ENCODE measurements at regions not wholly inside any gene's neighbourhood (a gene's known extent, or its start where the extent isn't known, plus 50 kb on each side); places are given as distances from the start of the nearest gene placed in this dataset.

DNA sequence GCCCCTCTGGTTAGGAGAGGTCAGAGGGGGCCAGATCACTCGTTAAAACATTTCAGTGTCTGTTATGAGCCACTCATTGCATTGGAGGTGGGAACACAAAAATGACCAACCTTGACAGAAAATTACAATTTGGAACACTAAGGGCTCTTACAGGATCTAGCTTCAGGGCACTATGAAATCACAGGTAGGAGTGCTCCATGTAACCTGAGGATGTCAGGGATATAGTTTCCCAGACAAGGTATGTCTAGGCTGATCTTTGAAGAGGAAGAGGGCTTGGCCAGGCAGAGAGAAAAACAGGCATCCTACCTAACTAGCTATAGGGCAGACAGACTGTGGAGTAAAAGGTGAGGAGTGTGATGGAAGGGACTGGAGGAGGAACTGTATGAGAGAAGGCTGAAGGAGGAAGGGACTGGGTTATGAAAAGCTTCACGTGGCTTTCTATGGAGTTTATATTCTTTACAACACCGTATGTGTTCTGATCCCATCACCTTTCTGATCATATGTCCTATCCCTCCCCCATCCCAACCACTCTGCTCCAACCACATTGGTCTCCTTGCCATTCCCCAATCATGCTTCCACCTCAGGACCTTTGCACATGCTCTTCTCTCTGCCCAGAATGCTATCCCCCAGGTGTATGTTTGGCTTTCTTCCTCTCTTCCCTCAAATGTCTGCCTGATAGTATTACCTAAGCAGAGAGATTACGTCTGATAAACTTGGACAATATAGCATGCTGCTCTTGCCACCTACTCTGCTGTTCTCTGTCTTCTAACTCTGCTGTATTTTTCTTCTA, 88.2 kb downstream of the CCR1 start:
- no peak for DNase-seq
- Histone ChIP-seq H3K9me3 (ENCODE audit: low read length) (no peaks in the 10 kb centered on the region), H3K27ac (ENCODE audit: low read length) (no peak overlapping the region), H3K4me2 (ENCODE audit: low read depth, low read length, poor library complexity, severe bottlenecking) (no peak overlapping the region), H3K79me2 (ENCODE audit: low read length) (no peaks in the 10 kb centered on the region), H4K20me1 (ENCODE audit: insufficient read depth, low read depth, low read length) (no peaks in the 10 kb centered on the region), H3K27me3 (ENCODE audit: low read length) (no peaks in the 10 kb centered on the region), H2AFZ (ENCODE audit: low read length) (no peak overlapping the region), H3K9ac (ENCODE audit: low read length) (no peak overlapping the region), H3K36me3 (ENCODE audit: insufficient read depth, low read length) (no peaks in the 10 kb centered on the region), H3K4me3 (ENCODE audit: low read length) (no peak overlapping the region), H3K9me2 (replicated peaks; ENCODE audit: insufficient read depth, low read length) (no peaks in the 10 kb centered on the region), H3K4me1 (ENCODE audit: low read length) (peaks cover 17% of the 10 kb centered on the region)

DNA sequence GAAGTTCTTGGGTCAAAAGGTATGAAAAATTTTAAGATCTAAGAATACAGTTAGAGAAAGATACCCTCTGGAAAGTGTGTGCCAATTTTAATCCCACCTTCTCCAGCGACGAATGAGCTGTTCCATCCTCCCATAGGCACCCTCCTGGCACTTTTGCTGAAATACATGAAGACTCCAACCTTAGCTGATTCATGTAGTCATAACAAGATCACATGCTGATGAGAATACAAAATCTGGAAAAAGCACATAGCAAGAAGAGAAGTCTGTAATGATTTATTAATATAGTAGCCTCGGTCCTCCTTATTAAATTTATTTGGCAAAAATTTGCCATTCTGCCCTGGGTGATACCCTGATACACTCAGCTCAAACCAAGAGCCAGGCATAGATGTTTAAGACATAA, 88.9 kb downstream of the CCR1 start:
- no peaks in the 10 kb centered on the region for H3K79me2 ChIP-seq (ENCODE audit: low read length)
- no peaks in the 10 kb centered on the region for H3K36me3 ChIP-seq (ENCODE audit: insufficient read depth, low read length)
- no peak overlapping the region for H3K9ac ChIP-seq (ENCODE audit: low read length)
- no peaks in the 10 kb centered on the region for H4K20me1 ChIP-seq (ENCODE audit: insufficient read depth, low read depth, low read length)
- peaks cover 17% of the 10 kb centered on the region for H3K4me1 ChIP-seq (ENCODE audit: low read length)
- no peaks in the 10 kb centered on the region for H3K27me3 ChIP-seq (ENCODE audit: low read length)
- H3K4me2 ChIP-seq (ENCODE audit: low read depth, low read length, poor library complexity, severe bottlenecking), result no peak overlapping the region
- H3K9me2 ChIP-seq (replicated peaks; ENCODE audit: insufficient read depth, low read length), result no peaks in the 10 kb centered on the region
- no peaks in the 10 kb centered on the region for H3K9me3 ChIP-seq (ENCODE audit: low read length)
- DNase-seq, result no peak
- H3K4me3 ChIP-seq (ENCODE audit: low read length), result no peak overlapping the region
- no peak overlapping the region for H3K27ac ChIP-seq (ENCODE audit: low read length)
- H2AFZ ChIP-seq (ENCODE audit: low read length), result no peak overlapping the region

DNA sequence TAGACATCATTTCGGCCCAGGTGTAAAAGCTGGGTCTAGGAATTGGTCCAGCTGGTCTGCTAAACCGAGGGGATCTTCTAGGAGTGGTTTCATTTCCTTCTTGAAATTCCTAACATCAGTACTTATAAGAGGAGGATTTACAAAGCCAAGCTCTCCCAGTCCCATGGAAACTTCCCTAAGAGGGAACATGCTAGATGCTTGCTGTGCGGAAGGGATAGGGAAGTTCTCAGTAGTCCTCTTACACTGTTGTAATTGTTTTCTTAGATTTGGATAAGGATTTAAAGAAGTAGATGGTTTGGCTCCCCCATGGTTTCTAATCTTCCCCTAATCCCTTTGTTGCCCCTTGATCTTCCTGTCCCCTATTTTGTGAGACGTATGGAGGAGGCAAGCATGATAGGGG, 89.7 kb upstream of the XCR1 start:
- Histone ChIP-seq H4K20me1 (ENCODE audit: insufficient read depth, low read depth, low read length) (no peaks in the 10 kb centered on the region), H3K36me3 (ENCODE audit: insufficient read depth, low read length) (no peaks in the 10 kb centered on the region), H3K79me2 (ENCODE audit: low read length) (no peaks in the 10 kb centered on the region), H2AFZ (ENCODE audit: low read length) (no peak overlapping the region), H3K27me3 (ENCODE audit: low read length) (no peaks in the 10 kb centered on the region), H3K9me2 (replicated peaks; ENCODE audit: insufficient read depth, low read length) (no peaks in the 10 kb centered on the region), H3K4me3 (ENCODE audit: low read length) (no peak overlapping the region), H3K27ac (ENCODE audit: low read length) (no peak overlapping the region), H3K4me1 (ENCODE audit: low read length) (peaks cover 11% of the 10 kb centered on the region), H3K9me3 (ENCODE audit: low read length) (no peaks in the 10 kb centered on the region), H3K4me2 (ENCODE audit: low read depth, low read length, poor library complexity, severe bottlenecking) (no peak overlapping the region), H3K9ac (ENCODE audit: low read length) (no peak overlapping the region)
- no peak for DNase-seq

DNA sequence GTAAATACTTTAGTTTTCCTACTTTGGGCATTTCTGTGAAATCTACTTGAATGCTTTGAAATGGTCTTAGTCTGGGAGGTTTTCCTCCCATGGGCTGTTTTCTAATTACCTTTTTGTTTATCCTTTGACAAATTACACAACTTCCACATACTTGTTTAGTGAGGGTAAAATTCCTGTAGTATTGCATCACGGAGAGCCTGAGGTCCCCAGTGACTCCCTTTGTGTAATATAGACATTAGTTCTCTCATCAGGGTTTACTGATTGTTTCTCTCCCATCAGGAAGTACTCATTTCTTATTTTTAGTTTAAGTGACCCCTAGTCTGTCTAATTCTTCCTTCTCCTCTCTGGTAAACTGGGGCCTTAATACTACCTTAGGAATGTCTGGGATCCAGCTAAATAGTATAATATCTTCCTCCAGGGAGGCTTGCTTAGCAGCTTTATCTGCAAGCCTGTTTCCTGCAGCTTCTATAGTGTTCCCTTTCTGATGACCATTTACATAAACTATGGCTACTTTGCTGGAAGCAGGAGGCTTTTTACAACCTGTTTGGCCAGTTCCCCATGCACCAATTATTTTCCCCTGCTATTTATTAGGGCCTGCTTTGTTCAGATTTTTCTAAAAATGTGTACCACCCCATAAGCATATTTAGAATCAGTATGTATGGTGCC, 87.2 kb upstream of the XCR1 start:
- Histone ChIP-seq H3K9me2 (replicated peaks; ENCODE audit: insufficient read depth, low read length) (no peaks in the 10 kb centered on the region), H4K20me1 (ENCODE audit: insufficient read depth, low read depth, low read length) (no peaks in the 10 kb centered on the region), H3K27me3 (ENCODE audit: low read length) (no peaks in the 10 kb centered on the region), H3K4me1 (ENCODE audit: low read length) (peaks cover 22% of the 10 kb centered on the region), H3K27ac (ENCODE audit: low read length) (no peak overlapping the region), H3K36me3 (ENCODE audit: insufficient read depth, low read length) (no peaks in the 10 kb centered on the region), H3K79me2 (ENCODE audit: low read length) (no peaks in the 10 kb centered on the region), H3K4me2 (ENCODE audit: low read depth, low read length, poor library complexity, severe bottlenecking) (no peak overlapping the region), H2AFZ (ENCODE audit: low read length) (no peak overlapping the region), H3K9me3 (ENCODE audit: low read length) (no peaks in the 10 kb centered on the region), H3K9ac (ENCODE audit: low read length) (no peak overlapping the region), H3K4me3 (ENCODE audit: low read length) (no peak overlapping the region)
- DNase-seq, result no peak

DNA sequence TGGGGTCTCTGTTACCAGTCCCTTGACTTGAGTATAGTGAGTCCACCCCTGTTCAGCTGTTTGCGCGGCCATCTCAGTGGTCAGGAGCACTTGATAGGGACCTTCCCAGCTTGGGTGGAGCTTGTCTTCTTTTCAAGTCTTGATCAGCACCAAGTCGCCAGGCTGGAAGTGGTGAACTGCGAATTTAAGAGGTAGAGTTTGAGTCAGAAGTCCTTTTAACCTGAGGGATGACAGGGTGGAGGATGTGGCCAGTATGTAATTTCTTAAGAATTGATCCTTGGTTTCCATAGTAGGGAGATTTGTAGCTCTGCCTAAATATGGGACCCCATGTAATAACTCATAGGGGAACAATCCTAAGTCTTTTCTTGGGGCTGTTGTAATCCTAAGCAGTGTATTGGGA, 86.3 kb upstream of the XCR1 start:
- H2AFZ ChIP-seq (ENCODE audit: low read length), result no peak overlapping the region
- no peaks in the 10 kb centered on the region for H3K9me3 ChIP-seq (ENCODE audit: low read length)
- H3K4me1 ChIP-seq (ENCODE audit: low read length), result peaks cover 27% of the 10 kb centered on the region
- no peak overlapping the region for H3K4me3 ChIP-seq (ENCODE audit: low read length)
- H3K36me3 ChIP-seq (ENCODE audit: insufficient read depth, low read length), result no peaks in the 10 kb centered on the region
- no peak overlapping the region for H3K27ac ChIP-seq (ENCODE audit: low read length)
- no peaks in the 10 kb centered on the region for H4K20me1 ChIP-seq (ENCODE audit: insufficient read depth, low read depth, low read length)
- H3K79me2 ChIP-seq (ENCODE audit: low read length), result no peaks in the 10 kb centered on the region
- no peaks in the 10 kb centered on the region for H3K27me3 ChIP-seq (ENCODE audit: low read length)
- no peak overlapping the region for H3K4me2 ChIP-seq (ENCODE audit: low read depth, low read length, poor library complexity, severe bottlenecking)
- no peaks in the 10 kb centered on the region for H3K9me2 ChIP-seq (replicated peaks; ENCODE audit: insufficient read depth, low read length)
- DNase-seq, result no peak
- no peak overlapping the region for H3K9ac ChIP-seq (ENCODE audit: low read length)

DNA sequence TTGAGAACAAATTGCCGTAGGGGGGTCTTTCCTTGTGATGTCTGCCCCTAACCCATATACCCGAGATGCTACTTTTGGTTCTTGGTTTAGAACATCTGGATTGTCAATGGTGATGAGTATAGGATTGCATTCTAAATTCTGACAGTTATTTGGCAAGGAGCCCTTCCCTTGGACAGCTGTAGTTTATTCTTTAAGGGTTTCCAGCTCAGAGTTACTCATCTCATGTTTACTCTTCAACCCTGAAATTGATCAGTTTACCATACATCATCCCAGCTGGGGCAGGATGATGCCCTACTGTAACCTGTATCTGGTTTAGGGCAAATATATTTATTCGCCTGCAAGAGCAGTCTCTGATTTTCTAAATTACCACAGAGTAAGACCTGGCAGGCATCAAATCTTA, 85.7 kb upstream of the XCR1 start:
- H3K9ac ChIP-seq (ENCODE audit: low read length), result no peak overlapping the region
- H3K4me2 ChIP-seq (ENCODE audit: low read depth, low read length, poor library complexity, severe bottlenecking), result no peak overlapping the region
- H3K36me3 ChIP-seq (ENCODE audit: insufficient read depth, low read length), result no peaks in the 10 kb centered on the region

DNA sequence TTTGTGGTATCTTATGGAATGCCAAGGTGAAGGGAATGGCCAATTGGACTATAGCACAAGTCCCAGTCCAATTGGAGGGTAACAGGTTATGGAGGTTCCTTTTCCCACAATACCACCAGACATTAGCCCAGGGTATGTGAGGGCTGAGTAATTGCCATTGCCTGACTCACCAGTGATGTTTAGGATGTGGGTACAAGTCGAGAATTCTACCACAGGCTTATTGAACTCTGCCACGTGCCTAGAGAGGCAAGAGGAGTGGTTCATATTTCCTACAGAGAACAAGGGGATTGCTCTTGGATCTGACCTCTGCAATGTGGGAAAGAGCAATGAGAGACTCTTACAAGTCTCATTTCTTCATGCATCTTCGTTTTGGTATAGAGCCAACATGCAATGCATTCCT, 85.0 kb upstream of the XCR1 start:
- no peak for DNase-seq
- H3K36me3 ChIP-seq (ENCODE audit: insufficient read depth, low read length), result no peaks in the 10 kb centered on the region
- no peak overlapping the region for H3K9ac ChIP-seq (ENCODE audit: low read length)
- H3K9me2 ChIP-seq (replicated peaks; ENCODE audit: insufficient read depth, low read length), result no peaks in the 10 kb centered on the region
- H3K9me3 ChIP-seq (ENCODE audit: low read length), result no peaks in the 10 kb centered on the region
- H3K4me2 ChIP-seq (ENCODE audit: low read depth, low read length, poor library complexity, severe bottlenecking), result no peak overlapping the region
- no peak overlapping the region for H3K27ac ChIP-seq (ENCODE audit: low read length)
- peaks cover 33% of the 10 kb centered on the region for H3K4me1 ChIP-seq (ENCODE audit: low read length)
- H3K79me2 ChIP-seq (ENCODE audit: low read length), result no peaks in the 10 kb centered on the region
- no peaks in the 10 kb centered on the region for H4K20me1 ChIP-seq (ENCODE audit: insufficient read depth, low read depth, low read length)
- H3K4me3 ChIP-seq (ENCODE audit: low read length), result no peak overlapping the region
- H3K27me3 ChIP-seq (ENCODE audit: low read length), result no peaks in the 10 kb centered on the region
- H2AFZ ChIP-seq (ENCODE audit: low read length), result no peak overlapping the region

More for the DNA sequence above, 85.7 kb upstream of the XCR1 start:
- Histone ChIP-seq H4K20me1 (ENCODE audit: insufficient read depth, low read depth, low read length) (no peaks in the 10 kb centered on the region), H3K79me2 (ENCODE audit: low read length) (no peaks in the 10 kb centered on the region), H3K4me3 (ENCODE audit: low read length) (no peak overlapping the region), H3K27me3 (ENCODE audit: low read length) (no peaks in the 10 kb centered on the region), H3K4me1 (ENCODE audit: low read length) (peaks cover 27% of the 10 kb centered on the region), H3K9me3 (ENCODE audit: low read length) (no peaks in the 10 kb centered on the region), H3K27ac (ENCODE audit: low read length) (no peak overlapping the region), H2AFZ (ENCODE audit: low read length) (no peak overlapping the region), H3K9me2 (replicated peaks; ENCODE audit: insufficient read depth, low read length) (no peaks in the 10 kb centered on the region)
- DNase-seq, result no peak

DNA sequence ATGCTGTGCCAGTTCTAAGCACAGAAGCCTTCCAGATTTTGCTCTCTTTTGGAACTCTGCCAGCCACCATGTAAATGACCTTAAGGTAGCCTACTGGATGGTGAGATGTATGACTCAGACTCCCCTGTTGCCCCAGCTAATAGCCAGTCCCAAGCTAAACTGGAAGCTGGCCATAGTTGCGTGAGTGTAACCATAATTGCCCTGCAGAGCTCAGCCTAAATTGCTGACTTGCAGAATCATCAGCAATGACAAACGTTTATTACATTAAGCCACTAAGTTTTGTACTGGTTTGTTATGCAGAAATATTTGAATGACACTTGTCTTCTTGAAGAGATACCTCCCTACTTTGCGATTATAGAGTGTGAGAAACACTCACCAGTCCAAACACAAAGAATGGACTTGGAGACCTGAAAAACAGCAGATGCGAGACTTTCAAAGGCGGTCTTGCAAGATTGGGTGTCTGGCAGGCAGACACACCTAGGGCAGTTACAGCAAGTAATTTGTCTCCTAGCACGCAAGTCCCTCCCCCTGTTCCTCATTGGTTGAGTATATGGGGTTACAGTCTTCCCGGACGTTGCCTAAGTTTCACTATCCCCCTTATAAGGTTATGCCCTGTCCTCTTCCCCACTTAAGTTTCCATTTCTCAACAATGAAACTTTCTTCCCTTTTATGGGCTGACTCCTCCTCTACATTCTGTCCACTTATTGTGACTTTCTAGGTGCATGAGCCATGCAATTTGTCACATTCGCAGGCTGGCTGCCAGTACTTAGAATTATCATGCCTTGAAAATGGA, 83.6 kb upstream of the XCR1 start:
- H3K9ac ChIP-seq (ENCODE audit: low read length), result peak overlapping the region; percentile 2; the same call in 1 of the 2 replicates
- H3K4me3 ChIP-seq (ENCODE audit: low read length), result peak overlapping the region; percentile 19; the same call in 1 of the 2 replicates
- DNase-seq, result peak; percentile 89
- peak overlapping the region; percentile 33; the same call in 1 of the 2 replicates for H3K27ac ChIP-seq (ENCODE audit: low read length)
- H3K4me2 ChIP-seq (ENCODE audit: low read depth, low read length, poor library complexity, severe bottlenecking), result peak overlapping the region; percentile 62
- peak overlapping the region; percentile 76 for H2AFZ ChIP-seq (ENCODE audit: low read length)
- no peaks in the 10 kb centered on the region for H3K79me2 ChIP-seq (ENCODE audit: low read length)
- H3K36me3 ChIP-seq (ENCODE audit: insufficient read depth, low read length), result no peaks in the 10 kb centered on the region
- no peaks in the 10 kb centered on the region for H3K9me2 ChIP-seq (replicated peaks; ENCODE audit: insufficient read depth, low read length)
- no peaks in the 10 kb centered on the region for H4K20me1 ChIP-seq (ENCODE audit: insufficient read depth, low read depth, low read length)
- no peaks in the 10 kb centered on the region for H3K27me3 ChIP-seq (ENCODE audit: low read length)
- peaks cover 34% of the 10 kb centered on the region for H3K4me1 ChIP-seq (ENCODE audit: low read length)
- H3K9me3 ChIP-seq (ENCODE audit: low read length), result no peaks in the 10 kb centered on the region

Measured in Karpas-422 (cell line).